Ramos (cell line): ENCODE measurements at regions not wholly inside any gene's neighbourhood (a gene's known extent, or its start where the extent isn't known, plus 50 kb on each side); places are given as distances from the start of the nearest gene placed in this dataset.

Experiments used
- in situ Hi-C: fragments of 300-500 bp; cut with MboI; formaldehyde crosslinking; loops from one replicate; pipeline ENCODE4 v1.14.3; 2022; ENCODE audit warnings: low sequenced_read_pairs; ENCODE audit not compliant: unreplicated experiment

DNA sequence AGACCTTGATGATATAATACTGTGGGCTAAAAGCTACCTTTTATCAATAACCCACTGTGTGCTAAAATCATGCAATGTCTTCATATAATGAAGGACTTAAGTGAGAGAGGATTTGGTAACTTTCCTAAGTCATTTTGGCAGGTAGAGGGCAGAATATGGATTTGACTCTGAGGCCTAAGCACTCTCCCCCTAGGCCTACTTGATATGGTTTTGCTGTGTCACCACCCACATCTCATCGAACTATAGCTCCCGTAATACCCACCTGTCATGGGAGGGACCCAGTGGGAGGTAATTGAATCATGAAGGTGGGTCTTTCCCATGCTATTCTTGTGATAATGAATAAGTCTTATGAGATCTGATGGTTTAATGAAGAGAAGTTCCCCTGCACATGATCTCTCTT lies 229.7 kb downstream of the GBA3 start:
- in situ Hi-C loops = no loop called here

DNA sequence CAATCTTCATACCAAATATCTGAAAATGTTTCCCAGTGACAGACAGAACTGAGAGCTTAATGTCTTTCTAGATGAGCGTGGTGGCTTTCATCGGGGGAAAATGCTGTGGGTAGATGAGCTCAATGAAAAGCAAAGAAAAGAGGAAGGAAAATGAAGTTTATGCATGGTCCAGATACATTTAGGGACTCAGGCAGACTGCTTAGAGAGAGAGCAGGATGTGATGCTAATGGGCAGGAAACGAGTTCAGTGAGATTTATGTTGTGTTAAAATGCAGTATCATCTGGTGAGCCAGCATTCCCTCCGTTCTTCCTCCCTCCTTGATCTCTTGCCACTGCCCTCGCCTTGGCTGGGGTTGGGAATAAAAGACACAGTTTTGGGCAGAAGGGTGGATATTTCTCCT lies 229.2 kb downstream of the GBA3 start:
- in situ Hi-C loops = no loop called here

DNA sequence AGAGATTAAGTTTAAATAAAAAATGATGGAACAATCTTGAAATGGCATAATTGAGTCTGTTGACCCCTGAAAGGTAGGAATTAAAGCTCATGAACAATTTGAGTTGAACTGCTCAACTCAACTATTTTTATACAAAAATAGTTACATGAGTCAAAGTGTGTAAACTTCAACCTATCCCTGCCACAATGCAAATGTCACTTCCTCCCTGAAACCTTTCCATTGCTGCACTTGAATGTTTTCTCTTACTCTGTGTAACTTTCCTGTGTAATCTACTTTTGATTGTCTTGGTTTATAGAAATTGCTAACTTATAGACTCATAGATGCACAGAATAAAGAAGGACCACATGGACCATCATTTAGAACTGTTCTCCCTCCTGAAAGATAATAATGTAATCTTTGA lies 218.5 kb downstream of the GBA3 start:
- in situ Hi-C loops = no loop called here

DNA sequence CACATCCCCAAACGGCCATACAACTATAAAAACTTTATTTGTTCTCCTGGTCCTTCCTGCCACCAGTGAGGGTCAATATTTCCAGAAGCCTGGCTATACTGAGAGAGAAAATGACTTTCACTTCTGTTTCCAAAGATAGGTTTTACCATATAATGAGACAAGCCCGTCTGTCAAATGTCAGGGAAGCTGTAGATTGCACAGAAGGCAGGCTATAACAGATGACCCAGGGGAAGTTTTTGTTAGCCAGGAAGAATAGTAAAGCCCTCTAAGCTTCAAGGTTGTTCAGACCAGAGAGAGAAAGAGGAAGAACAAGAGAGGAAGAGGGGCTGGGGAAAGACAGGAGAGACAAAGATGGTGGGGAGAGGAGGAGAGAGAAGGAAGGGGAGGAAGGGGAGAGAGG lies 217.5 kb downstream of the GBA3 start:
- in situ Hi-C loops = no loop called here

- in situ Hi-C loops = no loop called here
These were observed 213.3 kb downstream of the GBA3 start for GRCh38 chr4:22906045-22906444.

GRCh38 chr4:22903913-22904312 lies 211.2 kb downstream of the GBA3 start:
- in situ Hi-C loops = no loop called here

DNA sequence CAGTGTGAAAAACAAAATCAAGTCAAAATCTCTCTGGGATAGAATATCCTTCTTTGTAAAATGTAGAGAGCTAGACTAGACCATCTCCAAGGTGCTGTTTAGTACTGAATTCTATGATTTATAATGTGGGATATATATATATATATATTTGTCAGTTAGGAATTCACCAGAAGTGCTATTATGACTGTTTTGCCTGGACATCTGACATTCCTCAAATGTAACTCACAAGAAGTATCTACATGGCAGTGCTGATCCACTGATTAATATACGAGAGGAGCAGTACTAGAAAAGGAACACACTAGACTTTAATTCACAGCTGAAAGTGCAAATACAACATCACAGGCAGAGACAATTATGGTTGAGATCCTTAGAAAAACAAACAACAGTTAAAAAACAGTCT lies 208.9 kb downstream of the GBA3 start:
- in situ Hi-C loops = no loop called here

DNA sequence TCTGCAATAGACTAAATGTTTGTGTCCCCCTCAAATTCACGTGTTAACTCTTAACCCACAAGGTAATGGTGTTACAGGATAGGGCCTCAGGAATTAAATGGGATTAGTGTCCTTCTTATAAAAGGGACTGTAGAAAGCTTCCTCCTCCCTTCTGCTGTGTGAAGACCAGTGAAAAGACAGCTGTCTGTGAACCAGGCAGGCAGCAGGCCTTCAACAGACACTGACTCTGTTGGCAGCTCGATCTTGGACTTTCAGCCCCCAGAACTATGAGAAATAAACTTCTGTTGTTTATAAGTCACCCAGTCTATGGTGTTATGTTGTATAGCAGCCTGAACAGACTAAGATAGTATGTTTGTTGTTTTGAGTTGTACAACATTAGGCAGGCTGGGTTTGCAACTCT lies 208.1 kb downstream of the GBA3 start:
- in situ Hi-C loops = no loop called here

- in situ Hi-C loops = loop anchor here (10.0 kb wide), 1 partner anchor 1527 kb away; no protein-coding TSS in a partner anchor
These were observed 204.9 kb downstream of the GBA3 start for GRCh38 chr4:22897520-22898108.

DNA sequence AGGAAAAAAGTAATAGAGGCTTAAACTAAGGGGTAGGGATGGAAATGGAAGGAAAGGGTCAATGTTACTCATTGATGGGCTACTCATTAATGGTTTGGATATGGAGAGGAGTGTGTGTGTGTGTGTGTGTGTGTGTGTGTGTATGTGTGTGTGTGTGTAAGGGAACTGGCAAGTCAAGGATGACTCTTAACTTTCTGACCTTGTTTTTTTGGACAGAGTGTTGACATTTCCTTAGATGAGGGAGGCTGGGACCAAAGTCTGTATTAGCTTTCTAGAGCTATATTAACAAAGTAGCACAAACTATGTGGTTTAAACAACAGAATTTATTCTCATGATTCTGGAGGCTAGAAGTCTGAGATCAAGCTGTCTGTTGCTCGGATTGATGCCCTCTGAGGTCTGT lies 202.7 kb downstream of the GBA3 start:
- in situ Hi-C loops = loop anchor here (10.0 kb wide), 1 partner anchor 1529 kb away; no protein-coding TSS in a partner anchor

DNA sequence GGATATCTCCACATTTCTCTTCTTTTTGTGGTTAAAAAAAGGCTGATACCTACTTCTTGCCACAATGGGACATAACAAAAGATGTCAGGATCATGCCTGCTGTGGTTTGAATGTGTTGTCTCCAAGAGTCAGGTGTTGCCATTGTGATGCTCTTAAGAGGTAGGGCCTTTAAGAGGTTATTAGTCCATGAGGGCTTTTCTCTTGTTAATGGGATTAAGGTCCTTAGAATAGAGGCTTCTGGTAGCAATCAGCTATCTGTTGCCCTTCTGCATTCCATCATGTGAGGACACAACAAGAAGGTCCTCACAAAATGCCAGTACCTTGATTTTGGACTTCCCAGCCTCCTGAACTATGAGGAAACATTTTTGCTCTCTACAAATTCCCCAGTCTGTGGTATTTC lies 191.4 kb downstream of the GBA3 start:
- in situ Hi-C loops = no loop called here

DNA sequence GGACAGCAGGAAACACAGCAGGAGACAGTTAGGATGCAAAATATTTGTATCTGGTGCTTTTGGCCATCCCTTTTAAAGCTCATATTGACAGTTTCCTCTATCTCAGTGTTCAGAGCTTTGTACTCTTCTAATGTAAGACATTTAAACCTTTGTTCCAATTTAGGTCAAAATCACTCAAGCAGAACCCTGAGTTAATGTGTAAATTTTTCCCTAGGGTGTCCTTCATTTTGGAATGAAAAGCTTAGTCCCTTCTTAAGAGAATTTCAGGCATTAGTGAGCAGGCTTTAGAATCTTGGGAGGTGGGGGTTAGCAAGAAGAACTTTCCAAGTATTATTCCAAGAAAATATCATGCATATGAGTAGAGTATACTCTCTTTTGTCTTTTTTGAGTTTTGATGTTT lies 188.7 kb downstream of the GBA3 start:
- in situ Hi-C loops = no loop called here

DNA sequence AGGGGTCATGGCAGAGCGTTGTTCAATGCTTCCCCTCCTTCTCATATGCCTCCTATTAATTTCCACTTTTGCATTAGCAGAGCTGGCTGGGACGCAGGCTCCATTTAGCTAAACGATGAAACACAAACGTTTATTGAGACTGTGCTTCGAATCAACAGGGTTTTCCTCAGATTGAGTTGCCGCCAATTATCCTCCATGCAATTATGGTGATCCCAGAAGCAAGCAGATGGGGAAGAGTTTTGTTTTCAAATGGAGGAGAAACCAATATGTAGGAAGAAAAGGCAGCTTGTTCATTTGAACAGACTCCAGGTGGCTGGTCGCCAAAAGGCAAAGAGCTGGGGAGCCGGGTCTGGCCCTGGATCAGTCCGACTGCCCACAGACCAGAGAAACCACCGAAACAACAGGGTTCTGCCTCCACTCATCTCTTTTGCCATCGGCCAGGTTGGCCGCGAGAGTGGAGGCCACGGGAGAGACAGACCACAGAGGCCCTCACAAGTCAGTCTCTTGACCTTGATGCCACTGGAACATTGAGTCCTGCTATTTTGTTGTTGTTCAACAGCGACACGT lies 184.8 kb downstream of the GBA3 start:
- in situ Hi-C loops = no loop called here

DNA sequence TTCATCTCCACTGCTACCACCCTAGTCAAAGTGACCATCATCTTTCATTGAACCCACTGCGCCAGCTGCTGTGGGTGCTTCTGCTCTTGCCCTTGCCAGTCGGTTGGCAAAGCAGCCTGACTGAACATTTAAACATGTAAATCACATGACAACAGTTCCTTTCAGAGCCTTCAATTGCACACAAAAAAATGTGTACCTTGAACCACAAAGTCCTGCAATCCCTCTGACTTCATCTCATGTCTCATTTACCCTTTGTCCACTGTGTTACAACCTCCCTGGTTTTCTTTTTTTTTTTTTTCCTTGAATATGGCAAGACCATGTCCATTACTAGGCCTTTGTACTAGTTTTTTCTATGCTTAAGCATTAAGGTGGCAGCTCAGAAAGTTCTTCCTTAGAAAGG lies 183.5 kb downstream of the GBA3 start:
- in situ Hi-C loops = no loop called here

DNA sequence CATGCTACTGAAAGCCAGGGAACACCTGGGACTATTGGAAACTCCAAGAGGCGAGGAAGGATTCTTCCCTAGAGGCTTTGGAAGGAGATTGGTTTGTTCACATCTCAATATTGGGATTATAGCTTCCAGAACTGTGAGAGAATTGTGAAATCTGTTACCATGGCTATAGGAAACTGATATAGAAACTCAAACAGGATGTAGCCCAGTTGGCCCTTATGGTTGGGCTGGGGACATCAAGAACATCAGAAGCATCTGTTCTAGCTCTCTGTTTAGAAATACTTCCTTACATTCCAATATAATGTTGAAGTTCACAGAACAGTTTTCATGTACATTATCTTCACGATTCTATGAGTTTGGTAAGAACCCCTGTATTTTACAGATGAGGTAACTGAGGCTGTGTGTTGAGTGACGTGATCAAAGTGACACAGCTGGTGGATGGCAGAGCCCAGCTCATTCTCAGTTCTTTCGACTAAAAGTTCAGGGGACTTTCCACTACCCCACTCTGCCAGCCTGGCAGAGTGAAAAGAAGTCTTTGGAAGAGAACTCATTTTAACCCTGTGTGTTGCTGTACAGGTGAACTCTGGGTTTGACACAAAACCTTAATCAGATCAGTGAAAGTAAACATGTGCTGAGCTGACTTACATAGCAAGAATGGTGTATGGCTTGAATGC lies 183.0 kb downstream of the GBA3 start:
- in situ Hi-C loops = no loop called here

DNA sequence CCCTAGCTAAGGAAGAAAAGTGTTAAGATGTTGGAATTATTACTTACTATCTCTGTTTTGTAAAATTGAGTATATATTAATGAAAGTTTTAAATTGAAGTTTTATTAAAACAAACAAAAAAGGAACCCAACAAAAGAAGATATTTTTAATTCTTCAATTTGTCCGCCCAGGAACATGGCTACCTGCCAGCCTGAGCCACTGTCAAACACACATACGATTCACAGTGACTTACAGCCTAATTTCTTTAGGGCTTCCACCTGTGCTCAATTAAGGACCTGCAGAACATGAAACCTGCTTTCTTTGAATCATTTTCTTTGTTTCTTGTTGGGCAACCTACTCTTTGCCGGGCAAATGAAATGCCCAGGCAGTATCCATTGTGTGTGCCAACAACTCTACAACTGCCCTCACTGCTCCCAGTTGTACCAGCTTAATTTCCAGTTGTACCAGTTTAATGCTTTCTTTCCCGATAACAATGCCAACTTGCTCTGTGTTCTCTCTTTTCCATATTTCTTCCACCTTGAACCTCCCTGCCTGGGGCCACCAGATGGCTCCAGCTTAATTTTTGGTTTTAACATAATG lies 181.7 kb downstream of the GBA3 start:
- in situ Hi-C loops = no loop called here

DNA sequence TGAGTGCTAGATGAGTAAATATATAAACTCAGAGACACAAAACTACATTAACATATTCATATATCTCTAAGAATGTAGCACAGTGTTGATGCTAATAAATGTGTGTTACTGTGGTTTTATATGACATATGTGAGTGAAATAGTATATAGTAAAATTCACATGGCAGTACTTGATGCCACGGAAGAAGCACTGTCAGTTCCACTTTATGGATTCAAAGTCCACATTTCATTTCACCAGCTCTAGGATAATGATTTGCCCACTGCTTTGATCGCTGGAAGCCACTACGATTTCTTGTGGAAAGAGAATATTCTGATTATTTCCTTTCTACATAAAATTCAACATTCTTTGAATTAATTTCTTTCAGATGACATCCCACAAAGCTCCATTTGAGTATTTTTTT lies 181.2 kb downstream of the GBA3 start:
- in situ Hi-C loops = no loop called here

GRCh38 chr4:22870847-22871449 lies 178.2 kb downstream of the GBA3 start:
- in situ Hi-C loops = no loop called here

DNA sequence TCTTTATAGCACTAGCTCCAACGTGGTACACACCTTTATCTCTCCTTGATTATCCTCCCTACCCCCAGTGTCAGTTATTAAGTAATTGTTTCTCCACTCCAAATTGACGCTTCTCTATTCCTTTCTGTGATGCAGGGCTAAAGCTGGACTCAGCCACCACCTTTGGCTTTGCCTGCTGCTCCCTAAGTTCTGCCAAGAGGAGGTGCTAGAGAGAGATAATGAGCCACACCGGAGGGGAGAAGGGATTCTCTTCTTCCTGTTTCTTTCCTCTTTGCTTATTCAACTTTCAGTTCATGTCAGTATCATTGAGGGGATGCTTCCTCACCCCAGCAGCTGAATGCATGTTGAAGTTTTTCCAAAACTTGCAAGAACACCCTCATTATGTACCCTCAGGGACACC lies 176.5 kb downstream of the GBA3 start:
- in situ Hi-C loops = no loop called here
